ENCODE measurements at regions not wholly inside any gene's neighbourhood (a gene's known extent, or its start where the extent isn't known, plus 50 kb on each side); places are given as distances from the start of the nearest gene placed in this dataset.

DNA sequence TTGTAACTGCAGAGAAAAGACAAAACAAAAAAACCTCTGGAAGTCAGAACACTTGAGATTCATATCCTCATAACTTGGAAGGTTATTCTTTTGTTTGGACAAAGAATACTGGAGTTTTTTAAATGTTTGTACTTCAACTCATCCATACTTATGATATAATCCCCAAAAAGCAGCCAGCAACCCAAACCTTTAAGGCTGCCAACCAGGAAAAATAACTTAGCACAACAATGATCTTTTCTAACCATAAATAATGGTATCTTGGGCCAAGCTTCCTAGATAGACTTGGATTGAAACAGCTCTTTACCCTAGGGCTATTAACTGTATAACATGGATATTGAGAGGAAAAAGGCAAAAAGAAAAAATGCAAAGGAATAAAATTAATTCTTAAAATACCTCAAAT lies 335.1 kb downstream of the LTN1 start:
- TF ChIP-seq, protein P1, sequence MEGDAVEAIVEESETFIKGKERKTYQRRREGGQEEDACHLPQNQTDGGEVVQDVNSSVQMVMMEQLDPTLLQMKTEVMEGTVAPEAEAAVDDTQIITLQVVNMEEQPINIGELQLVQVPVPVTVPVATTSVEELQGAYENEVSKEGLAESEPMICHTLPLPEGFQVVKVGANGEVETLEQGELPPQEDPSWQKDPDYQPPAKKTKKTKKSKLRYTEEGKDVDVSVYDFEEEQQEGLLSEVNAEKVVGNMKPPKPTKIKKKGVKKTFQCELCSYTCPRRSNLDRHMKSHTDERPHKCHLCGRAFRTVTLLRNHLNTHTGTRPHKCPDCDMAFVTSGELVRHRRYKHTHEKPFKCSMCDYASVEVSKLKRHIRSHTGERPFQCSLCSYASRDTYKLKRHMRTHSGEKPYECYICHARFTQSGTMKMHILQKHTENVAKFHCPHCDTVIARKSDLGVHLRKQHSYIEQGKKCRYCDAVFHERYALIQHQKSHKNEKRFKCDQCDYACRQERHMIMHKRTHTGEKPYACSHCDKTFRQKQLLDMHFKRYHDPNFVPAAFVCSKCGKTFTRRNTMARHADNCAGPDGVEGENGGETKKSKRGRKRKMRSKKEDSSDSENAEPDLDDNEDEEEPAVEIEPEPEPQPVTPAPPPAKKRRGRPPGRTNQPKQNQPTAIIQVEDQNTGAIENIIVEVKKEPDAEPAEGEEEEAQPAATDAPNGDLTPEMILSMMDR (IDR thresholded peaks at IDR 0.05), result no peak
- no peak for TF ChIP-seq POLR2A (IDR thresholded peaks at IDR 0.05)

Measured in uterus (tissue), 2 donors.